HEK293T (cell line): ENCODE measurements at regions not wholly inside any gene's neighbourhood (a gene's known extent, or its start where the extent isn't known, plus 50 kb on each side); places are given as distances from the start of the nearest gene placed in this dataset.

Source experiments
- CTCF ChIA-PET: fragments of 350-600 bp; formaldehyde crosslinking; extraction: SDS; loops from one replicate; lab custom pipeline; 2021; ENCODE audit warnings: antibody characterized with exemption, inconsistent platforms; lab: Yijun Ruan, JAX
- POLR2A ChIA-PET: fragments of 350-600 bp; formaldehyde crosslinking; extraction: SDS; loops from one replicate; lab custom pipeline; 2020; ENCODE audit warnings: antibody characterized with exemption, inconsistent platforms; lab: Yijun Ruan, JAX
- DNase-seq: peaks from one replicate; pipeline ENCODE4 v3.0.0; 2012; ENCODE audit warnings: mixed read lengths; ENCODE audit errors: extremely low spot score
- ARNT ChIP-seq: fragments of 450-650 bp; IDR thresholded peaks from 2 replicates; pipeline ENCODE4 v1.6.1; 2017; ENCODE audit warnings: mild to moderate bottlenecking
- BHLHE40 ChIP-seq: fragments of 450-650 bp; IDR thresholded peaks from 2 replicates; pipeline ENCODE4 v1.6.1; 2016; ENCODE audit warnings: mild to moderate bottlenecking, moderate library complexity, borderline replicate concordance
- CTBP1 ChIP-seq: fragments of 450-650 bp; IDR thresholded peaks from 2 replicates; pipeline ENCODE4 v1.6.1; 2016; ENCODE audit warnings: borderline replicate concordance
- ELF4 ChIP-seq: fragments of 450-650 bp; IDR thresholded peaks from 2 replicates; pipeline ENCODE4 v1.6.1; 2017; ENCODE audit warnings: antibody characterized with exemption
- FOXA1 ChIP-seq: fragments of 450-650 bp; IDR thresholded peaks from 2 replicates; pipeline ENCODE4 v1.6.1; 2016; ENCODE audit warnings: mild to moderate bottlenecking
- FOXK2 ChIP-seq: fragments of 450-650 bp; IDR thresholded peaks from 2 replicates; pipeline ENCODE4 v1.6.1; 2016; ENCODE audit warnings: mild to moderate bottlenecking
- FOXM1 ChIP-seq: fragments of 450-650 bp; IDR thresholded peaks from 2 replicates; pipeline ENCODE4 v1.6.1; 2017; ENCODE audit warnings: mild to moderate bottlenecking, borderline replicate concordance
- HDGF ChIP-seq: fragments of 450-650 bp; IDR thresholded peaks from 2 replicates; pipeline ENCODE4 v1.6.1; 2017; ENCODE audit warnings: antibody characterized with exemption, borderline replicate concordance
- L3MBTL2 ChIP-seq: fragments of 450-650 bp; conservative IDR thresholded peaks from 2 replicates; pipeline ENCODE4 v1.6.1; 2016; ENCODE audit warnings: mild to moderate bottlenecking
- LEF1 ChIP-seq: fragments of 450-650 bp; IDR thresholded peaks from 2 replicates; pipeline ENCODE4 v1.6.1; 2017; ENCODE audit warnings: mild to moderate bottlenecking, borderline replicate concordance
- NFRKB ChIP-seq: fragments of 450-650 bp; IDR thresholded peaks from 2 replicates; pipeline ENCODE4 v1.6.1; 2016; ENCODE audit warnings: mild to moderate bottlenecking, moderate library complexity
- PKNOX1 ChIP-seq: fragments of 450-650 bp; IDR thresholded peaks from 2 replicates; pipeline ENCODE4 v1.6.1; 2016
- SP1 ChIP-seq: fragments of 450-650 bp; IDR thresholded peaks from 2 replicates; pipeline ENCODE4 v1.6.1; 2017
- SUZ12 ChIP-seq: fragments of 450-650 bp; IDR thresholded peaks from 2 replicates; pipeline ENCODE4 v1.6.1; 2016; ENCODE audit warnings: mild to moderate bottlenecking
- TARDBP ChIP-seq: fragments of 450-650 bp; IDR thresholded peaks from 2 replicates; pipeline ENCODE4 v1.6.1; 2016
- ZNF384 ChIP-seq: fragments of 450-650 bp; IDR thresholded peaks from 2 replicates; pipeline ENCODE4 v1.6.1; 2016

GRCh38 chr5:17832949-17833745 lies 198.9 kb downstream of the TAF11L14 start:
- ChIA-PET POLR2A (no interaction called here), CTCF (no interaction called here)
- no peak for DNase-seq
- TF ChIP-seq CTBP1 (no peak), L3MBTL2 (no peak), SUZ12 (no peak)

- no peak for DNase-seq
- POLR2A ChIA-PET: no interaction called here
- TF ChIP-seq SUZ12: no peak
- TF ChIP-seq L3MBTL2: no peak
- no peak for TF ChIP-seq SP1
- no peak for TF ChIP-seq FOXA1
- no peak for TF ChIP-seq ZNF384
- no peak for TF ChIP-seq HDGF
- TF ChIP-seq TARDBP: no peak
- TF ChIP-seq FOXM1: no peak
- TF ChIP-seq LEF1: no peak
- no peak for TF ChIP-seq ARNT
- TF ChIP-seq CTBP1: no peak
- CTCF ChIA-PET: no interaction called here
Measured at GRCh38 chr5:17837757-17838156, 203.5 kb downstream of the TAF11L14 start.

- DNase-seq: no peak
- CTCF ChIA-PET: interaction anchor here (0.6 to 1.1 kb wide), 3 partner anchors 100 to 1140 kb away, joined by 3 to 6 read pairs (median 3); no protein-coding TSS in a partner anchor
- POLR2A ChIA-PET: no interaction called here
- TF ChIP-seq L3MBTL2 (no peak), SP1 (no peak), SUZ12 (no peak), CTBP1 (no peak), ELF4 (no peak)
Measured at GRCh38 chr5:17838469-17838868, 204.2 kb downstream of the TAF11L14 start.

- DNase-seq: no peak
- POLR2A ChIA-PET: no interaction called here
- CTCF ChIA-PET: no interaction called here
Measured at GRCh38 chr5:17839848-17840247, 205.6 kb downstream of the TAF11L14 start.

GRCh38 chr5:17846496-17846895 lies 212.2 kb downstream of the TAF11L14 start:
- POLR2A ChIA-PET: no interaction called here

More at GRCh38 chr5:17839848-17840247, 205.6 kb downstream of the TAF11L14 start:
- TF ChIP-seq NFRKB (no peak), FOXA1 (no peak)

GRCh38 chr5:17847286-17847685 lies 213.0 kb downstream of the TAF11L14 start:
- DNase-seq: no peak
- ChIA-PET POLR2A (no interaction called here), CTCF (no interaction called here)
- TF ChIP-seq LEF1 (no peak), FOXA1 (no peak), FOXK2 (no peak), L3MBTL2 (no peak), PKNOX1 (no peak), CTBP1 (no peak), BHLHE40 (no peak), SP1 (no peak)

More at GRCh38 chr5:17846496-17846895, 212.2 kb downstream of the TAF11L14 start:
- TF ChIP-seq FOXM1: no peak
- no peak for TF ChIP-seq LEF1
- TF ChIP-seq BHLHE40: no peak
- no peak for TF ChIP-seq ELF4
- no peak for TF ChIP-seq HDGF
- TF ChIP-seq SUZ12: no peak
- TF ChIP-seq ARNT: no peak
- TF ChIP-seq PKNOX1: no peak
- TF ChIP-seq SP1: no peak
- TF ChIP-seq TARDBP: no peak
- TF ChIP-seq FOXK2: no peak
- CTCF ChIA-PET: no interaction called here
- no peak for DNase-seq

GRCh38 chr5:17852111-17852510 lies 217.9 kb downstream of the TAF11L14 start:
- ChIA-PET POLR2A (interaction anchor here (0.6 kb wide), 1 partner anchor 250 kb away, joined by 3 read pairs; no protein-coding TSS in a partner anchor), CTCF (no interaction called here)
- DNase-seq: no peak
- TF ChIP-seq L3MBTL2 (no peak), NFRKB (no peak), ZNF384 (no peak), FOXA1 (no peak), FOXK2 (no peak), PKNOX1 (no peak)
